HEK293 (cell line): ENCODE measurements at regions not wholly inside any gene's neighbourhood (a gene's known extent, or its start where the extent isn't known, plus 50 kb on each side); places are given as distances from the start of the nearest gene placed in this dataset.

Source experiments
- HOXA7 ChIP-seq: sonication (generic); formaldehyde crosslinking; IDR thresholded peaks from 2 replicates; pipeline ENCODE4 v1.8.1; 2022; ENCODE audit warnings: missing genetic modification reagents, borderline replicate concordance
- KLF10 ChIP-seq: fragments of 450-650 bp; IDR thresholded peaks from 2 replicates; pipeline ENCODE4 v1.5.1; 2018; ENCODE audit warnings: missing biosample characterization, mild to moderate bottlenecking, missing genetic modification characterization
- TCF7L2 ChIP-seq: IDR thresholded peaks from 2 replicates; pipeline ENCODE4 v1.6.1; 2011; ENCODE audit warnings: low read depth, mild to moderate bottlenecking, inconsistent platforms, low read length, moderate library complexity, borderline replicate concordance
- ZFP69B ChIP-seq: fragments of 450-650 bp; formaldehyde crosslinking; IDR thresholded peaks from 2 replicates; pipeline ENCODE4 v1.5.1; 2016; ENCODE audit warnings: missing biosample characterization, missing genetic modification characterization
- ZNF23 ChIP-seq: fragments of 450-650 bp; formaldehyde crosslinking; IDR thresholded peaks from 2 replicates; pipeline ENCODE4 v1.5.1; 2016; ENCODE audit warnings: missing biosample characterization, missing genetic modification characterization, borderline replicate concordance
- ZNF423 ChIP-seq: fragments of 450-650 bp; formaldehyde crosslinking; IDR thresholded peaks from 2 replicates; pipeline ENCODE4 v1.5.1; 2016; ENCODE audit warnings: missing biosample characterization, missing genetic modification characterization
- TF ChIP-seq, protein P1 (sequence below): fragments of 450-650 bp; formaldehyde crosslinking; IDR thresholded peaks from 2 replicates; pipeline ENCODE4 v1.5.1; 2016; ENCODE audit warnings: missing biosample characterization, missing genetic modification characterization
- TF ChIP-seq, protein P2 (sequence below): fragments of 450-650 bp; formaldehyde crosslinking; IDR thresholded peaks from 2 replicates; pipeline ENCODE4 v1.5.1; 2017; ENCODE audit warnings: missing biosample characterization, mild to moderate bottlenecking, missing genetic modification characterization, moderate library complexity

DNA sequence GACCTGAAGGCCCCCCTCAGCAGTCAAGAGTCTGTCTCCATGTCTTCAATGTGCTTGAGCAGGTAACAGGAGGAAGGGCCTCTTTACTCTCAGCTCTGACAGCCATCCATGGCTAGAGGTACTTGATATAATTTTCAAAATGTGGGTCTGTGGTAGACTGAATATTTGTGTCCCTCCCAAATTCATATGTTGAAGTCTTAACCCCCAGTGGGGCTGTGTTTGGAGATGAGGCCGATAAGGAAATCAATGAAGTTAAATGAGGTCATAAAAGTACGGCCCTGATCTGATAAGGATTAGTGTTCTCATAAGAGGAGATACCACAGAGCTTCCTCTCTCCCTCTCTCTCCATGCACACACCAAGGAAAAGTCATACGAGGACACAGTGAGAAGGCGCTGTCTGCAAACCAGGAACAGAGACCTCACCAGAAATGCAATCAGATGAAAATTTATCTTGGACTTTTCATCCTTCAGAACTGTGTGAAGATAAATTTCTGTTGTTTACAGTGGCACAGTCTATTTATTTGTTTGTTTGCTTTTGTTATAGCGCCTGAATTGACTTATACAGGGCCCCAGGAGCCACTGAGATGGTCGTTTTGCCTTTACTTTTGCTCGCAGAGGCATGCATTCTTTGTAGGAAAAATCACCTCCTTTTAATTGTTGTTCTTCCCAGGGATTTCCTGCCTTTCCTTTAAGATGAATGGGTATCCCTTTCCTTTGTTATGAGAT is 274.8 kb upstream of the TRIB2 start:
- TF ChIP-seq, protein P1, sequence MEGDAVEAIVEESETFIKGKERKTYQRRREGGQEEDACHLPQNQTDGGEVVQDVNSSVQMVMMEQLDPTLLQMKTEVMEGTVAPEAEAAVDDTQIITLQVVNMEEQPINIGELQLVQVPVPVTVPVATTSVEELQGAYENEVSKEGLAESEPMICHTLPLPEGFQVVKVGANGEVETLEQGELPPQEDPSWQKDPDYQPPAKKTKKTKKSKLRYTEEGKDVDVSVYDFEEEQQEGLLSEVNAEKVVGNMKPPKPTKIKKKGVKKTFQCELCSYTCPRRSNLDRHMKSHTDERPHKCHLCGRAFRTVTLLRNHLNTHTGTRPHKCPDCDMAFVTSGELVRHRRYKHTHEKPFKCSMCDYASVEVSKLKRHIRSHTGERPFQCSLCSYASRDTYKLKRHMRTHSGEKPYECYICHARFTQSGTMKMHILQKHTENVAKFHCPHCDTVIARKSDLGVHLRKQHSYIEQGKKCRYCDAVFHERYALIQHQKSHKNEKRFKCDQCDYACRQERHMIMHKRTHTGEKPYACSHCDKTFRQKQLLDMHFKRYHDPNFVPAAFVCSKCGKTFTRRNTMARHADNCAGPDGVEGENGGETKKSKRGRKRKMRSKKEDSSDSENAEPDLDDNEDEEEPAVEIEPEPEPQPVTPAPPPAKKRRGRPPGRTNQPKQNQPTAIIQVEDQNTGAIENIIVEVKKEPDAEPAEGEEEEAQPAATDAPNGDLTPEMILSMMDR (tag by site-specific recombination), result no peak
- TF ChIP-seq ZNF23 (tag by site-specific recombination), result no peak
- no peak for TF ChIP-seq HOXA7 (CRISPR knock-in tag)
- no peak for TF ChIP-seq KLF10 (tag by site-specific recombination)
- TF ChIP-seq ZFP69B, result no peak
- TF ChIP-seq, protein P2, sequence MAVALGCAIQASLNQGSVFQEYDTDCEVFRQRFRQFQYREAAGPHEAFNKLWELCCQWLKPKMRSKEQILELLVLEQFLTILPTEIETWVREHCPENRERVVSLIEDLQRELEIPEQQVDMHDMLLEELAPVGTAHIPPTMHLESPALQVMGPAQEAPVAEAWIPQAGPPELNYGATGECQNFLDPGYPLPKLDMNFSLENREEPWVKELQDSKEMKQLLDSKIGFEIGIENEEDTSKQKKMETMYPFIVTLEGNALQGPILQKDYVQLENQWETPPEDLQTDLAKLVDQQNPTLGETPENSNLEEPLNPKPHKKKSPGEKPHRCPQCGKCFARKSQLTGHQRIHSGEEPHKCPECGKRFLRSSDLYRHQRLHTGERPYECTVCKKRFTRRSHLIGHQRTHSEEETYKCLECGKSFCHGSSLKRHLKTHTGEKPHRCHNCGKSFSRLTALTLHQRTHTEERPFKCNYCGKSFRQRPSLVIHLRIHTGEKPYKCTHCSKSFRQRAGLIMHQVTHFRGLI (tag by site-specific recombination), result no peak
- no peak for TF ChIP-seq ZNF423
- no peak for TF ChIP-seq TCF7L2
